ENCODE measurements at regions not wholly inside any gene's neighbourhood (a gene's known extent, or its start where the extent isn't known, plus 50 kb on each side); places are given as distances from the start of the nearest gene placed in this dataset.
"Not testable (repeated sequence)": the region's sequence is repeated elsewhere in the genome, so short reads cannot be mapped to it uniquely, and the experiment has no call there.

GRCh38 chr1:166570954-166571353 lies 268.3 kb upstream of the POGK start:
- Histone ChIP-seq H3K4me3 (ENCODE audit: low read depth, low read length) (no peak overlapping the region), H3K79me2 (ENCODE audit: control insufficient read depth, insufficient read depth, low read length, unreplicated experiment) (no peaks in the 10 kb centered on the region), H3K27me3 (ENCODE audit: insufficient read depth, low read length) (no peaks in the 10 kb centered on the region), H2AFZ (ENCODE audit: low read length, unreplicated experiment) (no peak overlapping the region), H3K36me3 (ENCODE audit: insufficient read depth, low read length) (no peaks in the 10 kb centered on the region), H3K4me1 (ENCODE audit: control insufficient read depth, insufficient read depth, low read length, unreplicated experiment) (no peaks in the 10 kb centered on the region), H3K27ac (ENCODE audit: low read depth, low read length) (no peak overlapping the region)

- Histone ChIP-seq H3K27ac (ENCODE audit: low read depth, low read length) (no peak overlapping the region), H3K27me3 (ENCODE audit: insufficient read depth, low read length) (no peaks in the 10 kb centered on the region), H3K4me3 (ENCODE audit: low read depth, low read length) (no peak overlapping the region), H3K4me1 (ENCODE audit: control insufficient read depth, insufficient read depth, low read length, unreplicated experiment) (no peaks in the 10 kb centered on the region), H3K79me2 (ENCODE audit: control insufficient read depth, insufficient read depth, low read length, unreplicated experiment) (no peaks in the 10 kb centered on the region), H2AFZ (ENCODE audit: low read length, unreplicated experiment) (no peak overlapping the region), H3K36me3 (ENCODE audit: insufficient read depth, low read length) (no peaks in the 10 kb centered on the region)
Observed at GRCh38 chr1:166573199-166573598, 266.1 kb upstream of the POGK start.

GRCh38 chr1:166579557-166580501 lies 259.4 kb upstream of the POGK start:
- Histone ChIP-seq H3K36me3 (ENCODE audit: insufficient read depth, low read length) (no peaks in the 10 kb centered on the region), H3K27ac (ENCODE audit: low read depth, low read length) (no peak overlapping the region), H3K79me2 (ENCODE audit: control insufficient read depth, insufficient read depth, low read length, unreplicated experiment) (no peaks in the 10 kb centered on the region), H3K4me1 (ENCODE audit: control insufficient read depth, insufficient read depth, low read length, unreplicated experiment) (no peaks in the 10 kb centered on the region), H3K4me3 (ENCODE audit: low read depth, low read length) (no peak overlapping the region), H3K27me3 (ENCODE audit: insufficient read depth, low read length) (no peaks in the 10 kb centered on the region), H2AFZ (ENCODE audit: low read length, unreplicated experiment) (no peak overlapping the region)

- Histone ChIP-seq H3K27me3 (ENCODE audit: insufficient read depth, low read length) (no peaks in the 10 kb centered on the region), H3K4me1 (ENCODE audit: control insufficient read depth, insufficient read depth, low read length, unreplicated experiment) (no peaks in the 10 kb centered on the region), H3K36me3 (ENCODE audit: insufficient read depth, low read length) (no peaks in the 10 kb centered on the region), H3K79me2 (ENCODE audit: control insufficient read depth, insufficient read depth, low read length, unreplicated experiment) (no peaks in the 10 kb centered on the region), H2AFZ (ENCODE audit: low read length, unreplicated experiment) (no peak overlapping the region), H3K4me3 (ENCODE audit: low read depth, low read length) (no peak overlapping the region), H3K27ac (ENCODE audit: low read depth, low read length) (no peak overlapping the region)
Observed at GRCh38 chr1:166588741-166589140, 250.5 kb upstream of the POGK start.

- Histone ChIP-seq H2AFZ (ENCODE audit: low read length, unreplicated experiment) (no peak overlapping the region), H3K27ac (ENCODE audit: low read depth, low read length) (no peak overlapping the region), H3K27me3 (ENCODE audit: insufficient read depth, low read length) (no peaks in the 10 kb centered on the region), H3K36me3 (ENCODE audit: insufficient read depth, low read length) (no peaks in the 10 kb centered on the region), H3K4me1 (ENCODE audit: control insufficient read depth, insufficient read depth, low read length, unreplicated experiment) (no peaks in the 10 kb centered on the region), H3K4me3 (ENCODE audit: low read depth, low read length) (no peak overlapping the region), H3K79me2 (ENCODE audit: control insufficient read depth, insufficient read depth, low read length, unreplicated experiment) (no peaks in the 10 kb centered on the region)
Observed at GRCh38 chr1:166590161-166590560, 249.1 kb upstream of the POGK start.

- H3K36me3 ChIP-seq (ENCODE audit: insufficient read depth, low read length) = no peaks in the 10 kb centered on the region
- H3K4me3 ChIP-seq (ENCODE audit: low read depth, low read length) = no peak overlapping the region
- no peaks in the 10 kb centered on the region for H3K27me3 ChIP-seq (ENCODE audit: insufficient read depth, low read length)
- no peaks in the 10 kb centered on the region for H3K4me1 ChIP-seq (ENCODE audit: control insufficient read depth, insufficient read depth, low read length, unreplicated experiment)
- H3K79me2 ChIP-seq (ENCODE audit: control insufficient read depth, insufficient read depth, low read length, unreplicated experiment) = no peaks in the 10 kb centered on the region
- no peak overlapping the region for H3K27ac ChIP-seq (ENCODE audit: low read depth, low read length)
- no peak overlapping the region for H2AFZ ChIP-seq (ENCODE audit: low read length, unreplicated experiment)
Observed at GRCh38 chr1:166594646-166595045, 244.6 kb upstream of the POGK start.

- no peaks in the 10 kb centered on the region for H3K27me3 ChIP-seq (ENCODE audit: insufficient read depth, low read length)
- no peaks in the 10 kb centered on the region for H3K4me1 ChIP-seq (ENCODE audit: control insufficient read depth, insufficient read depth, low read length, unreplicated experiment)
Observed at GRCh38 chr1:166597516-166597915, 241.8 kb upstream of the POGK start.

GRCh38 chr1:166600574-166600973 lies 238.7 kb upstream of the POGK start:
- H2AFZ ChIP-seq (ENCODE audit: low read length, unreplicated experiment) = no peak overlapping the region
- no peaks in the 10 kb centered on the region for H3K79me2 ChIP-seq (ENCODE audit: control insufficient read depth, insufficient read depth, low read length, unreplicated experiment)
- no peak overlapping the region for H3K27ac ChIP-seq (ENCODE audit: low read depth, low read length)
- no peaks in the 10 kb centered on the region for H3K4me1 ChIP-seq (ENCODE audit: control insufficient read depth, insufficient read depth, low read length, unreplicated experiment)
- no peaks in the 10 kb centered on the region for H3K27me3 ChIP-seq (ENCODE audit: insufficient read depth, low read length)
- no peak overlapping the region for H3K4me3 ChIP-seq (ENCODE audit: low read depth, low read length)
- H3K36me3 ChIP-seq (ENCODE audit: insufficient read depth, low read length) = no peaks in the 10 kb centered on the region

More at GRCh38 chr1:166597516-166597915, 241.8 kb upstream of the POGK start:
- H3K27ac ChIP-seq (ENCODE audit: low read depth, low read length) = no peak overlapping the region
- H2AFZ ChIP-seq (ENCODE audit: low read length, unreplicated experiment) = no peak overlapping the region
- H3K79me2 ChIP-seq (ENCODE audit: control insufficient read depth, insufficient read depth, low read length, unreplicated experiment) = no peaks in the 10 kb centered on the region
- no peaks in the 10 kb centered on the region for H3K36me3 ChIP-seq (ENCODE audit: insufficient read depth, low read length)
- H3K4me3 ChIP-seq (ENCODE audit: low read depth, low read length) = no peak overlapping the region

- Histone ChIP-seq H2AFZ (ENCODE audit: low read length, unreplicated experiment) (no peak overlapping the region), H3K79me2 (ENCODE audit: control insufficient read depth, insufficient read depth, low read length, unreplicated experiment) (no peaks in the 10 kb centered on the region), H3K4me3 (ENCODE audit: low read depth, low read length) (no peak overlapping the region), H3K36me3 (ENCODE audit: insufficient read depth, low read length) (no peaks in the 10 kb centered on the region), H3K27ac (ENCODE audit: low read depth, low read length) (no peak overlapping the region), H3K27me3 (ENCODE audit: insufficient read depth, low read length) (no peaks in the 10 kb centered on the region), H3K4me1 (ENCODE audit: control insufficient read depth, insufficient read depth, low read length, unreplicated experiment) (no peaks in the 10 kb centered on the region)
Observed at GRCh38 chr1:166601650-166602278, 237.5 kb upstream of the POGK start.

- not testable (repeated sequence) for H3K36me3 ChIP-seq (ENCODE audit: insufficient read depth, low read length); H3K27me3 ChIP-seq (ENCODE audit: insufficient read depth, low read length); H3K79me2 ChIP-seq (ENCODE audit: control insufficient read depth, insufficient read depth, low read length, unreplicated experiment); H3K27ac ChIP-seq (ENCODE audit: low read depth, low read length); H3K4me1 ChIP-seq (ENCODE audit: control insufficient read depth, insufficient read depth, low read length, unreplicated experiment); H3K4me3 ChIP-seq (ENCODE audit: low read depth, low read length); H2AFZ ChIP-seq (ENCODE audit: low read length, unreplicated experiment)
Observed at GRCh38 chr1:166602801-166603200, 236.5 kb upstream of the POGK start.

- no peaks in the 10 kb centered on the region for H3K79me2 ChIP-seq (ENCODE audit: control insufficient read depth, insufficient read depth, low read length, unreplicated experiment)
- H2AFZ ChIP-seq (ENCODE audit: low read length, unreplicated experiment) = no peak overlapping the region
- H3K4me1 ChIP-seq (ENCODE audit: control insufficient read depth, insufficient read depth, low read length, unreplicated experiment) = no peaks in the 10 kb centered on the region
- no peaks in the 10 kb centered on the region for H3K36me3 ChIP-seq (ENCODE audit: insufficient read depth, low read length)
- H3K27ac ChIP-seq (ENCODE audit: low read depth, low read length) = no peak overlapping the region
- no peak overlapping the region for H3K4me3 ChIP-seq (ENCODE audit: low read depth, low read length)
- H3K27me3 ChIP-seq (ENCODE audit: insufficient read depth, low read length) = no peaks in the 10 kb centered on the region
Observed at GRCh38 chr1:166603296-166603695, 236.0 kb upstream of the POGK start.

Data from ACC112 (cell line).